ENCODE measurements at regions not wholly inside any gene's neighbourhood (a gene's known extent, or its start where the extent isn't known, plus 50 kb on each side); places are given as distances from the start of the nearest gene placed in this dataset.
A peak's percentile ranks its signal among the peaks of the same experiment; 100 is the strongest.
"Not testable (repeated sequence)": the region's sequence is repeated elsewhere in the genome, so short reads cannot be mapped to it uniquely, and the experiment has no call there.

- Histone ChIP-seq H3K9ac (ENCODE audit: low read depth, low read length) (peak overlapping the region; percentile 31; the same call in 1 of the 2 replicates), H3K27ac (ENCODE audit: low read depth, low read length) (peak overlapping the region; percentile 27), H3K4me1 (ENCODE audit: control insufficient read depth, insufficient read depth, low read length) (peaks cover 11% of the 10 kb centered on the region), H3K4me3 (ENCODE audit: low read depth, low read length) (no peak overlapping the region; the same call in 1 of the 2 replicates), H3K9me3 (ENCODE audit: control insufficient read depth, insufficient read depth, low read length) (no peaks in the 10 kb centered on the region), H3K36me3 (ENCODE audit: control insufficient read depth, insufficient read depth, low read length) (no peaks in the 10 kb centered on the region), H3K27me3 (ENCODE audit: control insufficient read depth, insufficient read depth, low read length) (no peaks in the 10 kb centered on the region)
Measured at GRCh38 chr14:41016213-41016612, 590.5 kb upstream of the LRFN5 start.

- Histone ChIP-seq H3K9me3 (ENCODE audit: control insufficient read depth, insufficient read depth, low read length) (no peaks in the 10 kb centered on the region), H3K4me3 (ENCODE audit: low read depth, low read length) (no peak overlapping the region), H3K4me1 (ENCODE audit: control insufficient read depth, insufficient read depth, low read length) (no peaks in the 10 kb centered on the region), H3K9ac (ENCODE audit: low read depth, low read length) (no peak overlapping the region), H3K36me3 (ENCODE audit: control insufficient read depth, insufficient read depth, low read length) (no peaks in the 10 kb centered on the region), H3K27me3 (ENCODE audit: control insufficient read depth, insufficient read depth, low read length) (no peaks in the 10 kb centered on the region), H3K27ac (ENCODE audit: low read depth, low read length) (no peak overlapping the region)
Measured at GRCh38 chr14:41000350-41000749, 606.3 kb upstream of the LRFN5 start.

- Histone ChIP-seq H3K4me1 (ENCODE audit: control insufficient read depth, insufficient read depth, low read length) (no peaks in the 10 kb centered on the region), H3K9me3 (ENCODE audit: control insufficient read depth, insufficient read depth, low read length) (no peaks in the 10 kb centered on the region), H3K36me3 (ENCODE audit: control insufficient read depth, insufficient read depth, low read length) (no peaks in the 10 kb centered on the region), H3K9ac (ENCODE audit: low read depth, low read length) (no peak overlapping the region), H3K4me3 (ENCODE audit: low read depth, low read length) (no peak overlapping the region), H3K27ac (ENCODE audit: low read depth, low read length) (no peak overlapping the region), H3K27me3 (ENCODE audit: control insufficient read depth, insufficient read depth, low read length) (no peaks in the 10 kb centered on the region)
Measured at GRCh38 chr14:40989260-40989659, 617.4 kb upstream of the LRFN5 start.

- no peaks in the 10 kb centered on the region for H3K4me1 ChIP-seq (ENCODE audit: control insufficient read depth, insufficient read depth, low read length)
- no peak overlapping the region for H3K27ac ChIP-seq (ENCODE audit: low read depth, low read length)
- no peaks in the 10 kb centered on the region for H3K27me3 ChIP-seq (ENCODE audit: control insufficient read depth, insufficient read depth, low read length)
- no peaks in the 10 kb centered on the region for H3K9me3 ChIP-seq (ENCODE audit: control insufficient read depth, insufficient read depth, low read length)
- no peaks in the 10 kb centered on the region for H3K36me3 ChIP-seq (ENCODE audit: control insufficient read depth, insufficient read depth, low read length)
- H3K4me3 ChIP-seq (ENCODE audit: low read depth, low read length) = no peak overlapping the region
- H3K9ac ChIP-seq (ENCODE audit: low read depth, low read length) = no peak overlapping the region
Measured at GRCh38 chr14:40987481-40987880, 619.2 kb upstream of the LRFN5 start.

- Histone ChIP-seq H3K27ac (ENCODE audit: low read depth, low read length) (no peak overlapping the region), H3K4me1 (ENCODE audit: control insufficient read depth, insufficient read depth, low read length) (no peaks in the 10 kb centered on the region), H3K27me3 (ENCODE audit: control insufficient read depth, insufficient read depth, low read length) (no peaks in the 10 kb centered on the region), H3K36me3 (ENCODE audit: control insufficient read depth, insufficient read depth, low read length) (no peaks in the 10 kb centered on the region), H3K4me3 (ENCODE audit: low read depth, low read length) (no peak overlapping the region), H3K9me3 (ENCODE audit: control insufficient read depth, insufficient read depth, low read length) (no peaks in the 10 kb centered on the region), H3K9ac (ENCODE audit: low read depth, low read length) (no peak overlapping the region)
Measured at GRCh38 chr14:40986655-40987054, 620.0 kb upstream of the LRFN5 start.

- no peaks in the 10 kb centered on the region for H3K4me1 ChIP-seq (ENCODE audit: control insufficient read depth, insufficient read depth, low read length)
- no peaks in the 10 kb centered on the region for H3K36me3 ChIP-seq (ENCODE audit: control insufficient read depth, insufficient read depth, low read length)
- no peaks in the 10 kb centered on the region for H3K27me3 ChIP-seq (ENCODE audit: control insufficient read depth, insufficient read depth, low read length)
- no peak overlapping the region for H3K27ac ChIP-seq (ENCODE audit: low read depth, low read length)
- no peaks in the 10 kb centered on the region for H3K9me3 ChIP-seq (ENCODE audit: control insufficient read depth, insufficient read depth, low read length)
- H3K4me3 ChIP-seq (ENCODE audit: low read depth, low read length) = no peak overlapping the region
- no peak overlapping the region for H3K9ac ChIP-seq (ENCODE audit: low read depth, low read length)
Measured at GRCh38 chr14:40985584-40985983, 621.1 kb upstream of the LRFN5 start.

GRCh38 chr14:40983604-40984003, 623.1 kb upstream of the LRFN5 start:
- Histone ChIP-seq H3K9me3 (ENCODE audit: control insufficient read depth, insufficient read depth, low read length) (no peaks in the 10 kb centered on the region), H3K9ac (ENCODE audit: low read depth, low read length) (no peak overlapping the region), H3K27ac (ENCODE audit: low read depth, low read length) (no peak overlapping the region), H3K36me3 (ENCODE audit: control insufficient read depth, insufficient read depth, low read length) (no peaks in the 10 kb centered on the region), H3K27me3 (ENCODE audit: control insufficient read depth, insufficient read depth, low read length) (no peaks in the 10 kb centered on the region), H3K4me1 (ENCODE audit: control insufficient read depth, insufficient read depth, low read length) (no peaks in the 10 kb centered on the region), H3K4me3 (ENCODE audit: low read depth, low read length) (no peak overlapping the region)

- no peak overlapping the region for H3K9ac ChIP-seq (ENCODE audit: low read depth, low read length)
- no peak overlapping the region for H3K4me3 ChIP-seq (ENCODE audit: low read depth, low read length)
- no peaks in the 10 kb centered on the region for H3K4me1 ChIP-seq (ENCODE audit: control insufficient read depth, insufficient read depth, low read length)
Measured at GRCh38 chr14:40981247-40981646, 625.4 kb upstream of the LRFN5 start.

GRCh38 chr14:40960257-40960656, 646.4 kb upstream of the LRFN5 start:
- H3K4me1 ChIP-seq (ENCODE audit: control insufficient read depth, insufficient read depth, low read length); H3K27me3 ChIP-seq (ENCODE audit: control insufficient read depth, insufficient read depth, low read length); H3K27ac ChIP-seq (ENCODE audit: low read depth, low read length); H3K9ac ChIP-seq (ENCODE audit: low read depth, low read length); H3K4me3 ChIP-seq (ENCODE audit: low read depth, low read length): not testable (repeated sequence)
- peaks cover 23% of the 10 kb centered on the region for H3K9me3 ChIP-seq (ENCODE audit: control insufficient read depth, insufficient read depth, low read length)
- peaks cover 53% of the 10 kb centered on the region for H3K36me3 ChIP-seq (ENCODE audit: control insufficient read depth, insufficient read depth, low read length)

More at GRCh38 chr14:40981247-40981646, 625.4 kb upstream of the LRFN5 start:
- Histone ChIP-seq H3K27ac (ENCODE audit: low read depth, low read length) (no peak overlapping the region), H3K36me3 (ENCODE audit: control insufficient read depth, insufficient read depth, low read length) (peaks cover 5% of the 10 kb centered on the region; the same call in 1 of the 2 replicates), H3K27me3 (ENCODE audit: control insufficient read depth, insufficient read depth, low read length) (no peaks in the 10 kb centered on the region), H3K9me3 (ENCODE audit: control insufficient read depth, insufficient read depth, low read length) (no peaks in the 10 kb centered on the region)

- peak overlapping the region; percentile 92 for H3K4me3 ChIP-seq (ENCODE audit: low read depth, low read length)
- H3K4me1 ChIP-seq (ENCODE audit: control insufficient read depth, insufficient read depth, low read length) = peaks cover 3% of the 10 kb centered on the region
- peaks cover 21% of the 10 kb centered on the region for H3K36me3 ChIP-seq (ENCODE audit: control insufficient read depth, insufficient read depth, low read length)
- peaks cover 20% of the 10 kb centered on the region for H3K9me3 ChIP-seq (ENCODE audit: control insufficient read depth, insufficient read depth, low read length)
- H3K9ac ChIP-seq (ENCODE audit: low read depth, low read length) = peak overlapping the region; percentile 83
- peak overlapping the region; percentile 46 for H3K27ac ChIP-seq (ENCODE audit: low read depth, low read length)
- H3K27me3 ChIP-seq (ENCODE audit: control insufficient read depth, insufficient read depth, low read length) = no peaks in the 10 kb centered on the region
Measured at GRCh38 chr14:40955131-40955505, 651.6 kb upstream of the LRFN5 start.

- Histone ChIP-seq H3K9me3 (ENCODE audit: control insufficient read depth, insufficient read depth, low read length) (peaks cover 18% of the 10 kb centered on the region), H3K36me3 (ENCODE audit: control insufficient read depth, insufficient read depth, low read length) (peaks cover 17% of the 10 kb centered on the region), H3K4me3 (ENCODE audit: low read depth, low read length) (peak overlapping the region; percentile 92), H3K9ac (ENCODE audit: low read depth, low read length) (peak overlapping the region; percentile 83), H3K27ac (ENCODE audit: low read depth, low read length) (peak overlapping the region; percentile 46)
- H3K4me1 ChIP-seq (ENCODE audit: control insufficient read depth, insufficient read depth, low read length); H3K27me3 ChIP-seq (ENCODE audit: control insufficient read depth, insufficient read depth, low read length): not testable (repeated sequence)
Measured at GRCh38 chr14:40954448-40955130, 652.1 kb upstream of the LRFN5 start.

Data from HUES48 (cell line).